CD14-positive monocyte (primary cell): ENCODE measurements at regions not wholly inside any gene's neighbourhood (a gene's known extent, or its start where the extent isn't known, plus 50 kb on each side); places are given as distances from the start of the nearest gene placed in this dataset.

Source experiments
- DNase-seq, 3 donors: peaks; one replicate each; pipeline ENCODE4 v3.0.0-alpha.2; 2011 to 2022
- H2AFZ ChIP-seq: 2 replicates; pipeline ENCODE4 v1.6.0; 2012; ENCODE audit warnings: mild to moderate bottlenecking, low read depth, low read length, inconsistent platforms; ENCODE audit not compliant: insufficient read depth, poor library complexity, severe bottlenecking
- H3K27ac ChIP-seq, 2 donors: 1 replicate in 1 of 2; 2 replicates in 1 of 2; pipeline ENCODE4 v1.5.1; 2012 to 2013; ENCODE audit warnings: low read length in 2 of 2, control low read depth in 1 of 2, inconsistent platforms in 1 of 2, low read depth in 1 of 2, mild to moderate bottlenecking in 1 of 2
- H3K27me3 ChIP-seq, 2 donors: one replicate each; pipeline versions ENCODE4 v1.6.0 to v1.6.1; 2011 to 2013; ENCODE audit warnings: low read length in 2 of 2; ENCODE audit not compliant: control insufficient read depth in 2 of 2, insufficient read depth in 2 of 2
- H3K36me3 ChIP-seq, 2 donors: replicated peaks in 1 of 2; 1 replicate in 1 of 2; 2 replicates in 1 of 2; pipeline versions ENCODE4 v1.5.1 to v1.6.1; 2012 to 2013; ENCODE audit warnings: low read length in 2 of 2, control low read depth in 1 of 2, inconsistent platforms in 1 of 2, mild to moderate bottlenecking in 1 of 2; ENCODE audit not compliant: insufficient read depth in 2 of 2, control insufficient read depth in 1 of 2
- H3K4me1 ChIP-seq, 2 donors: 1 replicate in 1 of 2; 2 replicates in 1 of 2; pipeline versions ENCODE4 v1.5.1 to v1.6.1; 2012 to 2013; ENCODE audit warnings: low read length in 2 of 2, control low read depth in 1 of 2, inconsistent platforms in 1 of 2, mild to moderate bottlenecking in 1 of 2, moderate library complexity in 1 of 2; ENCODE audit not compliant: insufficient read depth in 2 of 2, control insufficient read depth in 1 of 2
- H3K4me2 ChIP-seq: replicated peaks from 2 replicates; pipeline ENCODE3; 2012; ENCODE audit warnings: low read length, moderate library complexity, mild to moderate bottlenecking; ENCODE audit not compliant: poor library complexity, severe bottlenecking; ENCODE audit errors: extremely low read depth
- H3K4me3 ChIP-seq, 3 experiments: fragments of 200-600 bp in 1 of 3; sonication (generic) in 1 of 3; replicated peaks in 1 of 3; 1 replicate in 2 of 3; 2 replicates in 1 of 3; pipeline ENCODE4 v1.5.1; 2011 to 2013; ENCODE audit warnings: low read length in 3 of 3, mild to moderate bottlenecking in 3 of 3, control low read depth in 2 of 3, low read depth in 2 of 3, inconsistent platforms in 1 of 3, moderate library complexity in 1 of 3
- H3K79me2 ChIP-seq: 2 replicates; pipeline ENCODE4 v1.6.0; 2012; ENCODE audit warnings: mild to moderate bottlenecking, control low read depth, inconsistent platforms, low read length, moderate library complexity; ENCODE audit not compliant: insufficient read depth
- H3K9ac ChIP-seq: 2 replicates; pipeline ENCODE4 v1.6.0; 2017; ENCODE audit warnings: low read length, mild to moderate bottlenecking; ENCODE audit not compliant: insufficient read depth, poor library complexity, severe bottlenecking
- H3K9me3 ChIP-seq, 2 donors: replicated peaks in 1 of 2; 1 replicate in 1 of 2; 2 replicates in 1 of 2; pipeline versions ENCODE4 v1.5.1 to v1.6.1; 2012 to 2013; ENCODE audit warnings: low read length in 2 of 2, control low read depth in 1 of 2; ENCODE audit not compliant: control insufficient read depth in 1 of 2, insufficient read depth in 1 of 2
- H4K20me1 ChIP-seq: 2 replicates; pipeline ENCODE4 v1.6.0; 2012; ENCODE audit warnings: mild to moderate bottlenecking, low read length, control low read depth, moderate library complexity; ENCODE audit not compliant: insufficient read depth
- H3K27ac Mint-ChIP-seq, 7 donors: one replicate each; pipeline ENCODE4 v1.8.0; 2020; ENCODE audit warnings: mild to moderate bottlenecking in 7 of 7, mixed read lengths in 7 of 7, moderate library complexity in 6 of 7, inconsistent platforms in 2 of 7
- H3K27me3 Mint-ChIP-seq, 3 donors: one replicate each; pipeline ENCODE4 v1.8.0; 2021 to 2022; ENCODE audit warnings: low read depth in 3 of 3, mild to moderate bottlenecking in 3 of 3, mixed read lengths in 3 of 3, moderate library complexity in 3 of 3, inconsistent platforms in 1 of 3
- H3K36me3 Mint-ChIP-seq, 2 donors: one replicate each; pipeline ENCODE4 v1.8.0; 2020; ENCODE audit warnings: mixed read lengths in 2 of 2, inconsistent platforms in 1 of 2, mild to moderate bottlenecking in 1 of 2
- H3K4me1 Mint-ChIP-seq: one replicate; pipeline ENCODE4 v1.8.0; 2020; ENCODE audit warnings: mild to moderate bottlenecking, mixed read lengths
- H3K4me3 Mint-ChIP-seq, 2 donors: one replicate each; pipeline ENCODE4 v1.8.0; 2020; ENCODE audit warnings: mild to moderate bottlenecking in 2 of 2, mixed read lengths in 2 of 2, moderate library complexity in 1 of 2
- H3K9me3 Mint-ChIP-seq, 7 donors: one replicate each; pipeline ENCODE4 v1.8.0; 2020 to 2022; ENCODE audit warnings: mixed read lengths in 7 of 7, mild to moderate bottlenecking in 6 of 7, moderate library complexity in 6 of 7, inconsistent platforms in 2 of 7
- CTCF ChIP-seq: fragments of 200-600 bp; IDR thresholded peaks from one replicate; pipeline ENCODE4 v1.8.0; 2022; ENCODE audit warnings: antibody characterized with exemption, mild to moderate bottlenecking
- WGBS: methylation state at CpG from one replicate; pipeline ENCODE4 v1.1.5; 2013; ENCODE audit warnings: missing lambda C conversion rate; ENCODE audit not compliant: insufficient coverage; 5-methylcytosine and 5-hydroxymethylcytosine counted together
- intact Hi-C, 2 donors: fragments of 100-400 bp; cut with micrococcal nuclease; formaldehyde crosslinking; loops; one replicate each; pipeline versions ENCODE4 v1.15.0 to v1.15.1; 2023

DNA sequence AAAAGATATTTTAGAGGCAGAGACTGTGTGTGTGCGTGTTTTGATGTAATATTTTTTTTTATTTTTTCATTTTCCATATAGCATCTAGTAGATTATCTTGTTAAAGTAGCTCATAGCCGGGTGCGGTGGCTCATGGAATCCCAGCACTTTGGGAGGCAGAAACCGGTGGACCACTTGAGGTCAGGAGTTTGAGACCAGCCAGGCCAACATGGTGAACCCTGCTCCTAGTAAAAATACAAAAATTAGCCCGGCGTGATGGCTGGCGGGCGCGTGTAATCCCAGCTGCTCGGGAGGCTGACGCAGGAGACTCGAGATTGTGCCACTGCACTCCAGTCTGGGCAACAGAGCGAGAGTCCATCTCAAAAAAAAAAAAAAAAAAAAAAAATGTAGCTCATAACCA lies 1481.2 kb upstream of the CADM2 start:
- H3K79me2 ChIP-seq: no peaks in the 10 kb centered on the region
- H3K27ac ChIP-seq: no peak overlapping the region
- H3K4me2 ChIP-seq: no peak overlapping the region
- no peaks in the 10 kb centered on the region for H3K27me3 ChIP-seq
- Mint-ChIP-seq H3K27ac (no peak overlapping the region), H3K4me1 (no peaks in the 10 kb centered on the region), H3K36me3 (no peaks in the 10 kb centered on the region), H3K9me3 (peaks cover 0 to 7% (median 1%) of the 10 kb centered on the region in 7 donors), H3K4me3 (no peak overlapping the region), H3K27me3 (peaks cover 0 to 2% (median 1%) of the 10 kb centered on the region in 3 donors)
- WGBS: 92% methylated on average over 6 of the region's 13 CpGs
- H3K36me3 ChIP-seq: no peaks in the 10 kb centered on the region
- no peak overlapping the region for H3K4me3 ChIP-seq
- H3K4me1 ChIP-seq: no peaks in the 10 kb centered on the region
- H3K9me3 ChIP-seq: no peaks in the 10 kb centered on the region
- TF ChIP-seq CTCF: no peak
- no peak overlapping the region for H2AFZ ChIP-seq
- intact Hi-C loops: no loop called here
- no peaks in the 10 kb centered on the region for H4K20me1 ChIP-seq
- no peak for DNase-seq
- no peak overlapping the region for H3K9ac ChIP-seq

DNA sequence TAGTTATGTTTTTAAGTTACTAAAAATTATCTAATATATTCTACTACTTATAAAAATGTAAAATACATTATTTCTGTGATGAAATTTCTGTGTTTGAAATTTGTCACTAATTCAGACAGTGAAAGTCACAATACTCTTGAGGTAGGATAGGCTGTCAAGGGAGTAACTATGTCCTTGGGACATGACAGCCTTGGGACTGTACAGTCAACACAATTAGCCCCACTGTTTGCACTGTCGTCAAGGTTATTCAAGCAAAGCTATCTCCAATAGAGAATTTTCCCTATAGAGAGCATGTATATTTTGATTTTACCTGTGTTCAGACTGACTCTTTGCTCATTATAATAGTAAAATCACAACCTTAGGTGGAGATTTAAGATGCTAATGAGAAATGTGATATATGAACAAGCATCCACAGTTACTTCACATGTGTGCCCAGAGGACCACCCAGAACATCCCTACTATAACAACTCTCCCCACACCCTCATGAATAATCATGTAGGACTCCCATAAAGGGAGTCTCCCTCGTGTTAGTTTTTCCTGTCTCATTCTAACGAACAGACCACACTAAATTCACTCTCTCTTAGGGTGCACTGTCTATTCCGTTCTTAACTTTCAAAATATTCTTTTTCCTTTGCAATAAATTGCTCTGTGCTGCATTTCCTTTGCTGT lies 1476.3 kb upstream of the CADM2 start:
- no peak overlapping the region for H2AFZ ChIP-seq
- H3K4me3 ChIP-seq: no peak overlapping the region
- H4K20me1 ChIP-seq: no peaks in the 10 kb centered on the region
- H3K4me1 Mint-ChIP-seq: no peaks in the 10 kb centered on the region
- DNase-seq: no peak
- no peaks in the 10 kb centered on the region for H3K9me3 ChIP-seq
- H3K36me3 Mint-ChIP-seq: no peaks in the 10 kb centered on the region
- TF ChIP-seq CTCF: no peak
- no peaks in the 10 kb centered on the region for H3K79me2 ChIP-seq
- H3K4me1 ChIP-seq: no peaks in the 10 kb centered on the region
- H3K36me3 ChIP-seq: no peaks in the 10 kb centered on the region
- H3K27ac ChIP-seq: no peak overlapping the region
- WGBS: 93% methylated on average over 2 of the region's 4 CpGs
- H3K9ac ChIP-seq: no peak overlapping the region
- H3K27me3 ChIP-seq: no peaks in the 10 kb centered on the region
- H3K9me3 Mint-ChIP-seq: peaks cover 0 to 3% (median 1%) of the 10 kb centered on the region in 7 donors
- intact Hi-C loops: no loop called here
- peaks cover 0 to 2% (median 1%) of the 10 kb centered on the region in 3 donors for H3K27me3 Mint-ChIP-seq
- no peak overlapping the region for H3K4me2 ChIP-seq
- no peak overlapping the region for H3K27ac Mint-ChIP-seq
- H3K4me3 Mint-ChIP-seq: no peak overlapping the region
